Amniotic stem cell (primary cell): ENCODE measurements at regions not wholly inside any gene's neighbourhood (a gene's known extent, or its start where the extent isn't known, plus 50 kb on each side); places are given as distances from the start of the nearest gene placed in this dataset.

Source experiments
- DNase-seq: peaks from one replicate; lab custom pipeline; 2025; lab: John Stamatoyannopoulos, UW

DNA sequence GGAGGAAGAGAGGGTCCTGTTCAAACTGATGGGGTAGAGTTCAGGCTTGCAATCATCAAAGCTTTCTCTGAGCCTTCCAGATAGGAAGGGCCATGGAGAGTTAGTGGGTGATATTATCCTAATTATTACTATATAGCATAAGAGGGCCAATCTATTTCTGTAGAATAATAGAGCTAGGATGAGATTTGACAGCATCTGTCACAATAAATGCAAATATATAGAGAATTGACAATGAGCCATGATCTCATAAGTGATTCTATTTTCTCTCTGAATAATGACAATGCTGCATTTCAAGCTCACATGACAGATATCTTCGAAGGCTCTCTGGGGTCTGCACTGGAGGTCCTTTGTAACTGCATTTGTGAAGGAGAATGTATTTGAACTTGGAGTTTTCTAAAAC lies 521.9 kb upstream of the CELF4 start:
- no peak for DNase-seq

DNA sequence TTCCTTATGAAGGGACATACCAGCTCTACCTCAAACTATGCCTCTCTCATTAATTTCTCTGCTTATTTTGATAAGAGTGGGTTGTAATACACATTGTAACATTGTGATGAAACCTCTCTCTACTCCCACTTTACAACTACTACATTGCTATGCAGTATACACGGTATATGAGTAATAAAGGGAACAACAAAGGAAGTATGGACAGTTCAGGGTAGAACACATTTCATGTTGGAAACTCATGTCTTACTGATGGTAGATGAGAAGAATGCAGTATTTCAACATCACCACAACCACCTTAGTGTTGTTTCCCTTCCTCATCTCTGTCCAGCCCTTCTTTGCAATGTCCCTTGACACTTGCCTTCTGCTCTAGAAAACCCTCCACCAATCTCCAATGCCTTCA lies 515.9 kb upstream of the CELF4 start:
- DNase-seq: no peak

DNA sequence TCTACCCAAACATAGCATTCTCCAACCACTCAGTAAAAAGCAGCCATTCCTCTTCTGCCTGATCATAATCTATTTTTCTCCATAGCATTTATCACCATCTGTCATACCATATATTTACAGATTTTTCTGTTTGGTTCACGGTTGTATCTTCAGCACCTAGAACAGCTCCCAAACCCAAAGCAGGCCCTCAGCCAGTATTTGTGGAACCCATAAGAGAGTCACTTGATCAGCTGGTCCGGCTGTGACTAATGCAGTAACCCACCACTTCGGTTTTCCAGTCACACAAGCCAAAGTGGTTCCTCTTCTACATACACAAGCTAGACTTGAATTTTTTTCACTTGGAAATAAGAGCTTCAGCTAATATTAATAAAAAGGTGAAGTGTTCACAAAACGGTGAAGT lies 511.6 kb upstream of the CELF4 start:
- no peak for DNase-seq

DNA sequence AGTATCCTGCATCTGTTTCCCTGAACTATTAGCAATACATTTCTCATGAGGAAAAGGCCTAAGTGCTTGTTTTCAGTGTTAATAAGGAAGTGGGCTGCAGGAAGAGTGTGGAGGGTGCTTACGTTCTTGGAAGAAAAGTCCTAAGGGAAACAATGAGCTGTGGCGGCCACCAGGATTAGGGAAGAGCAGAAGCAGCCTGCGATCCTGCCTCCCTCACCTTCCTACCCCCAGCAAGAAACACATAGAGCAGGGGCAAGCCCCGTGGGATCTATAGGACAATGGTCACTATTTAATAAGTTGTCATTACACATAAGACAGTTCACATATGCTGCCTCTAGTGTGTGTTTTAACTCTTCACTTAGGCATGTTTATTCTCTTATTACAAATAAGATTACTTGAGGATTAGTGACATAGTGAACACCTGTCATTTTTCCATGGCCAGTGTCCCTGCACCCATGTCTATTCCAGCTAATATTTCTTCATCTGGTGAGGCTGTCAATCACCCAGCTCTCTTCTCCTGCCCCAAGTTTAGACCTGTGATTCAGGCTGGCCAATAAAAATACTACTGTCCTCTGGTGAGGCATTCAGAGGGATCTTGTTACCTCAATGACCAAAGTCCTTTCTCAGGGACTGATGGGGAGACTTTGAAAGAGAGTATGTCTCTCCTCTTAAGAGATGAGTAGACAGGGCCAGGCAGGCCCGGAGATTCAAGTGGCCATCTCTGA lies 510.9 kb upstream of the CELF4 start:
- no peak for DNase-seq

DNA sequence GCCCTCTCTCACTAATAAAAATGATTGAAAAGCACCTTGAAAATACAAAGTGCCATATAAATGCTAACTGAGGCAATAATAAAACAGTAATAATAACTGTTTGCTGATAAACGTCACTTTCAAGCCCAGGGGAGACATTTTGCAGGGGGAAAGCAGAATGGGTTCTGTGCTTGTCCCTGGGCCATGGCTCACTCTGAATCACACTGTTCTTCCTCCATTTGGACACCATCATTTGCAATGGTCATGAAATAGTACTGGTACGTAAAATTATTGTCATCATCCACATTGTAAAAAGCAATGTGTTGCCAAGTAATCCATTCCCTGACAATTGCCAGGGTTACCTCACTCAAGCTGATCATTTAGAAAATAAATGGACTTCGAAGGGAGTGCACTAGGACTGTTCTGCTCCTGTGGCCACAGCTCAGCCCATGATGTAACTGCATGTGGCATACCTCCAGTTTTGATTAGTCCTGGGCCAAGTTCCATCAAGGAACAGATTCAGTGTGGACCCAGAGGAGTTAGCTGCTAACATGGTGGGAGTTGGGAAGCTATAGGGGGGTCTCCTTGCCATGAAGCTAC lies 508.8 kb upstream of the CELF4 start:
- no peak for DNase-seq

DNA sequence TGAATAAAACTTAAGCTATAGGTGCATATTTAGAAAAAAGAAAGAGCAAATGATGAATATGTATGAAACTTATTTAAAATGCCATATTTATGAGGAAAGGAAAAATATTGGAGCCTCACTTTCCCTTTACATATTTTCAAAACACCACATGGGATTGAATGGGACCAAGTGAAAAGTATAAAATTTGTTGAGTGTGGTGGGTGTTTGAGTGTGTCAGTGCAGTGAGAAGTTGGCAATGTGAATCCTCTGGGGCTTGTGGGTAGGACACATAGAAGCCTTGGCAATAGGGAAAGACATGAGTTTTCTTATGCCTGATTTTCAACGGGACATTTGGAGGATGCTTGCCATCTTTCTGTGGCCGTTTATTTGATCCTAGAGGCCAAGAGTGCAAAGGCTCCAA lies 502.2 kb upstream of the CELF4 start:
- no peak for DNase-seq

DNA sequence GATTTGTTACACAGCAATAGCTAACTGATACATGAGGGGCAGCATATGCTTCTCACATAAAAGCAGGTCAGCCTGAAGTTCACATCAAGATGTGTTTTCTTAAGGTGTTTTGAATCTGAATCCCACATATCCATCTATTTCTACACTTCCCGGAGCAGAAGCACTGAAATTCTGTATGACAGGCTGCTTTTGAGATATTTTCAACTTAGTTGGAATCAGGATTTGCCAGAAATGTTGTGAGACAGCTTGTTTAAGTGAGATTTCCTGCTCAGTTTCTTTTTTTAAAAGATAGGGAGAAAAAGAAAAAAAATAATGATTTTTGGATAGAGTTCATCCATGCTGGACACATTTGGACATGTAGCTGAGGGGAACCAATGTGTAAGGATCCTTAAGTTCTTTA lies 501.5 kb upstream of the CELF4 start:
- DNase-seq: no peak

DNA sequence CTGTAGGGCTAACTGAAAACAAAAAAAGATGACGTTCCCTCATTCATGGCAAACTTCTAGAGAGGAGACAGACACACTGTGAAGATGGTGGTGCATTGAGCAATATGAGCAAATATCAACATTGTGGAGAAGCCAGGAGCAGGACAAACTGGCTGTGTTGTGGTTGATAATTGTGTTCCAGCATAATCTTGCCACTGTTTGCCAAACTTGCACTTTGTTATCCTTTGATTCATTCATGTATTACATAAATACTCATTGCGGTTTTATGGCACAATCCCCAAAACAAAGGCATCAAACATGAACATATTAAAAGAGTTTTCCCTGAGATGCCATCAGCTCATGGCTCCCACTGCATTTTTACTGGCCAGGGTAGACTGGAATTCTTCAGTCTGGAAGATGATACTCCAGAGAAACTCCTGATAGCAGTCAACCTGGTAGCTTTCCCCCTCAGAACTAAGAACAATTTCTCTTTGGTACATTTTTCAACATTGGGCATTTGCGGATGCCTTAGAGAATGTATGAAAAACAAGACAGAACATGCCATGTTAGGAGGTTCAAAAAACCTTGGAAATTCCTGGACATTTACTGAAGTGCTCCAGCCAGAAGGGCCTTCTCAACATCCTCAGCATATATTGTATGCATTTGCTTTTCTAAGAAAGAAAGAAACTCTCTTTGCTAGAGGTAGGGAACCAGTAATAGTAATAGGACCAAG lies 487.4 kb upstream of the CELF4 start:
- no peak for DNase-seq

DNA sequence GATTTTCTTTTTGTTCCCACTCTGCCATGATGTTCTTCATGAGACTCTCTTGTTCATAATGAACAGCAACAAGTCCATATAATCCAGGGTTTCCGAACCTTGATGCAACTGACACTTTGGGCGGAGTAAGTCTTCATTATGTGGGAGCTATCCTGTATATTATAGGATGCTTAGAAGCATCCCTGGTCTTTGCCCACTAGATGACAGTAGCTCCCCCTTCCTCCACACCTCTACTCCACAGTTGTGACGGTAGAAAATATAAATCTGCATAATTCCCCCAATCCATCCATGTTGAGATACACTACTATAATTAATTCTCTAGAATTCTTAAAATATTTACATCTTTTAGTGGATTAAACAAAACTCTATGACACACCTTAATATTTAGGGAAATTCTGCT lies 482.2 kb upstream of the CELF4 start:
- no peak for DNase-seq

DNA sequence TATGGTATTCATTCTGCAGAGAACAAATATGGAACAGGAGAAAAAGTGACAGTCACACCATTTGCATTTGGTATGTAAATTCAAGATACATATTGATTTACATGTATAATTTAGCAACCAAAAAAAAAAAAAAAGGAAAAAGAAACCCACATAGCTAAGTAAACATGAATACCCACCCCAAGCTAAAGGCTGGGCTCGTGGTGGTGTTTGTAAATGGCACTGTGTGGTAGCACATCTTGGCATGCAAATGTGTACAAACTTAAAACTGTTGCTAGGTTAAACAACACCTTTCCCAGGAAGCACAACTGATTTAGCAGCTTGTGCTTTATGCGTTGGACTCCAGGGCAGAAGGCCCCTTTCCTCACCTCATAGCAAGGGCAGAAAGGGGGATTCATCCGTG lies 481.1 kb upstream of the CELF4 start:
- no peak for DNase-seq

DNA sequence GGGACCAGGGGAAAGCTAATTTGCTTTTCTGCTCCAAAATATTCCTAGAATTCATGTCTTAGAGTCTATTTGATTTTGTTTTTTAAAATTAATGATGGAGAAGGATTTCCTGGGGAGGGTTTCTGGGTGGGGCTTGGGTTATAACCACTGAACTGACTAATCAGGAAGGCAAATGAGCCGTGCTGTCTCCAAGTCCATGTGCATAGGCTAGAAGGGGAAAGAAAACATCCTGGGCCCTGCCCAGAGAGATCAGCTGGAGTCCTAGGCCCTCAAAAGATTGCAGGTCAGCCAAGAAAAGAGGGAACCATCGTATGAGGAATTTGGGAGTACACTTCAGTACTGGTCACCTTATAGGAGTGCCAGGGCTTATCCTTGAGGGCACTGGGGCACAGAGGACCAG lies 480.2 kb upstream of the CELF4 start:
- DNase-seq: no peak

DNA sequence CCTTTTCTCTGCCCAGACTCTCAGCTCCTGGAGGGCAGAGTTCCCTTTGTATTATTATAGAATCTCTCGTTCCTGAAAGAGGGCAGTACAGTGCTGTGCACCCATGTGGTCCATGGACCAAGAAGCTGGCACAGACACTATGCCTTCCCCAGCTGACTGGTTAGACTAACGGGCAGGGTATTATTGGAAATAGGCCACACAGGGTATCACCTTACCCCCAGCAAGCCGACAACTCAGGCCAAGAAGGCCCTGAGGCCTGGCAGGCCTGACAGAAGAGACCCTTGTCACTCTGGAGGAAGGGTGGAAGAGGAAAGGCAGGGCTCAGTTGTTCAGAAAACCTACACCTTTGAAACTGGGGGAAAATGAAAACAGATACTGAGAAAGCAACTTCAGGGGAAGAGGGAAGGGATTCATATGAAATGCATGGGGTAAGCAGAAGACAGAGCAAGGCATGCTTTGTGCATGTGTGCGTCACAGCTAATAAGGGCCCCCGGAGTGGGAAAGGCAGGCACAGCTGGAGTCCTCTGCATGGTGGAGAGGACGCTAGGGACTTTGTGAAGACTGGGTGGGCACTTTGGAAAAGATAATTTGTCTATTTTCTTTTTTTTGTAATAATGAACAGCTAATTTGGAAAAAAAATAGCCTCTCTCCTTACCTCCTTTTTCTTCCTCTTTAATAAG lies 476.8 kb upstream of the CELF4 start:
- DNase-seq: no peak

DNA sequence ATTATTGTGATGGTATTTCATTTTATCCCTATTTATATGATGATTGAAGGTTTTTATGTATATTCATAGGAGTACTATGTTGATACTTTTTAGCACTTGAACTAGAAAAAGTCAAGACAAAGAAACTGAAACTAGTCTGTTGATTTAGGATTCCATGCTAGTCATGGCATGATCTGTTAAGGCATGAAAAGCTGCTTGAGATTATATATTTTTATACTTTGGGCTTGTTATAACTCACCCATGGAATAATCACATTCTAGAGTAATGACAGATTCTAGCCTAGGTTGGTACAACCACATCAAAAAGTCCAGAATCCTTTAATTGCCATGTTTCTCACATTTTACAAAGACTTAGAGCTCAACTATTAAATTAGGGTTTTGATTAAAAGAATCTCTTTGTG lies 472.6 kb upstream of the CELF4 start:
- no peak for DNase-seq

DNA sequence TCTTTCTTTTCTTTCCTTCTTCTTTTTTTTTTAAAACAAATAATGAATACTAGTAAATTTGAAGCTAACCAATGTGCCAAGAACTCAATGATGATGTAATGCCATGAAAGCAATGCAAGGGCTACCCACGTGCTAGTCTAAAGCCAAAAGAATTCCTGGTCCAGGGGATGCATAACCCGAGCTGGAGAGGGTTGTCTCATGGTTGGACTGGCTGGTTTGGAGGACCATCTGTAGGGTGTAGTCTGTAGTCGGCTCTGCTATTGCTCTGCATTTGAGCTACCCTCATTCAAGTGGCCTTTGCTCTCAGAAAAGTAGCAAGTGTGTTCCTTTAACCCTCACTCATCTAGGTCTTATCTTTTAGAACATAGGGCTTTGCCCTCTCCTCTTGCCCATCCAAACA lies 469.6 kb upstream of the CELF4 start:
- DNase-seq: no peak

DNA sequence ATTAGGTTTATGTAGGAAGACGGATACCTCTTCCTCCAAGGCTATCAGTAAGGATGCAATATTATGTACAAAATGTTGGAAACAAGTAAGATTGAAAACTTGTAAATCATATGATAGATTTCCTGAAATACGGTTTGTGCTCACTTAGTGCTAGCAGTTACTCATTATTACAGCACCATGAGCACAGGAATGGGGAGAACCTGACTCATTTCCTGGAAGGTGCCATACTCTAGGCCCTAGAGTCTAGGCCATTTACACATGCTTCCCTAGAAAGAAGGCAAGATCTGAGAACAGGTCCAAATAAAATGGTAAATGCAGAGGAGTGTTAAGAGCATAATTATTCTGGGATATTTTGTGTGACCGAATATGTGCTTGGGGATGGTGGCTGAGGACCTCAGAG lies 467.7 kb upstream of the CELF4 start:
- DNase-seq: no peak

DNA sequence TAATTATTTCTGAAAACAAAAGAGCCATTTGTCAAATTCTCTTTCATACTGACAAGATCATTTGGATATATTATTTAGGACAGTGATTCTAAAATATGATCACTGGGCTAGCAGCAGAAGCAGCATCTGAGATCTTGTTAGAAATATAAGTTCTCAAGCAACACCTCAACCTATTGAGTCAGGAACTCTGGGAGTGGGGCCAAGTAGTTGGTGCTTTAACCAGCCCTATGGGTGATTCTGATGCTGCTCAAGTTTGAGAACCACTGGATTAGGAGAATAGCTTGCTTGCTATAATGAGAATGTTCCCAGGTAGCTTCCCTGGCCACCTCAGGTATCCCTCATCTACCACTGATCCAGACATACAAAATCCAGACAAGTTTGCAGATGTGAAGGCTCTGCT lies 466.9 kb upstream of the CELF4 start:
- no peak for DNase-seq

DNA sequence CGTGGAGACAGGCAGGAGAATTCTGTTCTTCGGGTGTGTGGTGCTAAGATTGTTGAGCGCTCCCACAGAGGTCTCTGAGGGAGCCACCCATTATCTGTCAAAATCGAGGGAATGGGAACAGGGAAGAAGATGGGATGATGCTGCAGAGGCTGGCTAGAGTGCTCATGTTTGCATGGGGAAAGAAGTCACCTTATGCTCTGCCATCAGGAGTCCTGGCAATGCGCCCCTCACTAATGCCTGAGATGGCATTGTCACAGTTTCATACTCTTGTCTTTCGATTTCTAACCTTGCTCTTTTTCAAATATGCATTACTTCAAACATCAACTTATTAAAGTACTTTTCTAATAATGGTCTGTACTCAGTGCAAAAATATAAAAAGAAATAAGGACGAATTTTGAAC lies 463.3 kb upstream of the CELF4 start:
- DNase-seq: no peak

DNA sequence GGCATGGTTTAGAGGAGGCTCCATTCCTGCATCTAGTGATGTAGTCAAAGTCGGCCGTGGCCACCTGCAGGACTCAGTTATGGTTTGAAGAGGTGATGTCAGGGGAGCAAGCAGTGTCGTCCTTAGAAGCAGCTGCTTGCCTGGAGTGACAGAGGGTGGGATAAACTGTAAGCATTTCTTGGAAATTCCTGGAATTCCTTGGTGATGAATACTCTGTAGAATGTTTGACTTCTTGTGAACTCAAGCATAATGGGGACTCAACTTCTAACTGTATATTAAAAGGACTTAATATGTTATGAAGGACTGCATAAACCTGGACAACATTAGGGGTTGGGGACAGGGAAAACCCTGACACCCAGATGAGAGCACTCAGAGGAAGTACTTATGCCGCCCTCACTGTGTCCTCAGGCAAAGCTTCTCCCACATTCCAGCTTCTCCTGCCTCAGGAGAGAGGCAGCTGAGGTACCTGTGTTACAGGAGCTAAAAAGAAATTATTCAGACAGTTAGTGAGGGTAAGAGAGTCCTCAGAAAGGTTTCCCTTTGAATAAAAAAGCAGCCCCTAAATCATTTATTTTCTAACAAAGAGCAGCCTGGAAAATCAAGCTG lies 459.9 kb upstream of the CELF4 start:
- no peak for DNase-seq

DNA sequence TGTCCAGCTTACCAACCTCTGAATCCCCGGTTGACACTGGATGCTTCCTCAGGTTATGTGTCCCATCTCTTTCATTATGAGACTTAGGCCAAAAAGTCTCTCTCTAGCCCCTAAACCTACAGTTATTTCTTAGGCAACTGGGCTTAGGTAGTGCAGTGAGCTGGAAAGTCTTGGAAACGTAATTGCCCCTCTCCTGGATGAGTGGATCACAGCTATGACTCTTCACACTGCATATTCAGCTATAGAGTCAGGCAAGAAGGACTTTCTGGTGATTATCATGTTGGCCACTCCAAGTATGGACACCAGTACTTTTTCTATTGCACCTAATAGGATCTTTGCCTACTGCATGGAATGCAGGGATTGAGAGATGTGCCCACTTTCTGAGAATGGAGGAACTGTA lies 458.3 kb upstream of the CELF4 start:
- DNase-seq: no peak

DNA sequence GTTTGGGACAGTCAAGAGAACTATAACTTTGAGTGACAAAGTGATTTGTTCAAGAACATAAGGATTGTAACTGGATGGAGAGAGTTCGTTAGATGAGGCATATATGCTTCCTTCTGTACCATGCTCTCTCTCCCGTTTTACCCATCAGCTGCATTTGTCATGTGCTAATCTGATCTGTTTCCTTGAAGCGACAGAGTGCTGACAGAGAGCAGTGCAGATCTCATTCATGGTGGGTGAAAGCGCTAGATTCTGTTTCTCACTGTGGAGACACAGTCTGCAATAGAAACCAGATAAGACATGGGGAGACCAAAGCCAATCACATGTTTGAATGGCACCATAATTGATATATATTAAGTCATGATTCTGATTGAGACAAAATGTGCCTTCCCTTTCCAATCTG lies 456.6 kb upstream of the CELF4 start:
- no peak for DNase-seq

DNA sequence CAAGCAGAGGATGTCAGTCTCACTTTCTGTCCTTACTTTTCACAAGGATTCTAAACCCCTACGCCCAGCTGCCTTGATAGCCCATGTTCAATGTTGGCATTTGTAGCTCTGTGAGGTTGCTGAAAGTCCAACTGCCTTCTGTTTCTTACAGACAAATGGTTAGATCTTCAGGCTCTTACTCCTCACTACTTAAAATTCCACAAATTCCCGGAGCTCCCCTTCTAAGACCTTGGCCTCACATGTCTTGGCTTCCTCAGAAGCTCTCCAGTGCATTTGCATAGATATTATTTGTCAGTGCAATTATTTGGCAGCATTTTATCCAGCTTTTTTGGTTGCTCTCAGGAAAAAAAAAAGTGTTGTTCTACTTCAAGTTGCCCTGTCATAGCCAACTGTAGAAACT lies 453.7 kb upstream of the CELF4 start:
- DNase-seq: no peak

DNA sequence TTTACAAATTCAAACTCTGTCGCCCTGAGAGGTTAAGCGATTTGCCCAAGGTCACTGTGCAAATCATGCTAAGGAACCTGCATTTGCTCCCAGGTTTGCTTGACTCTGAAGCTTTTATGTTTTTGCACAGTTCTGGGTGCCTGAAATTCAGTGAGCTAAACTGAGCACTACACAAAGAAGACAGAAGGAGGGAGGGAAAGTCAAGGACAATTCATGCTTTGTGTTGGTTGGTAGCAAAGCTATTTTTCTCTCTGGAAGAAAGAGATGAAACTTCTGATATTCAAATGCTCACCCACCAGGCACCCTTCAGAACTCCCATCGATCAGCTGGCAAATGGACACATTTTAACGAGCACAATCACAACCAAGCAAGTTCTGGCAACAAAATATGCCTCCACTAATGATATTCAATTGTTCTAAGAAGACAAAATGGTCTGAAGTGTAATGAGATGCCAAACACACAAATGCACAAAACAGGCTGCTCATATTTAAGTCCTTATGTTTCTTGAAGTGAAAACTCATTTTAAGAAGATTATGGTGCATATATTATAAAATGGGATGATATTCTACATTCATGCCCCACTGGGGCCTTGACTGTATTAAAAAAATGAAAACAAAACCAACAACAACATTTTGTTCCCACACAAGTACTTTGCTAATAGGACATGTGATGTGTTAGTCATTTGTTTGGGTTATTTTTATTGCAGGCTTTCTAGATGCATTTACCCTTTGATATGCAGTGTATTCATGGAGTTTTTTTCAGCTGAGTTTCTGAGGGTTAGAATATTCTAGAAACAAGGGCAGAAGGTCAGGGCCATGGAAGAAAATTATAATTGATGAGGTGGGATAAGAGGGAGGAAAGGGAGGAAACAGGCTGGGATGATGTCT lies 445.6 kb upstream of the CELF4 start:
- DNase-seq: no peak
